PC-9 (cell line): ENCODE measurements at regions not wholly inside any gene's neighbourhood (a gene's known extent, or its start where the extent isn't known, plus 50 kb on each side); places are given as distances from the start of the nearest gene placed in this dataset.

ENCODE experiments used
- CTCF ChIP-seq: fragments of 200-600 bp; sonication (generic); conservative IDR thresholded peaks from 2 replicates; pipeline ENCODE4 v1.6.1; 2017; ENCODE audit warnings: mixed run types, antibody characterized with exemption, mild to moderate bottlenecking, moderate library complexity
- EZH2 ChIP-seq: fragments of 200-600 bp; sonication (generic); IDR thresholded peaks from 2 replicates; pipeline ENCODE4 v1.8.0; 2017; ENCODE audit warnings: antibody characterized with exemption, low read depth

GRCh38 chr3:78462021-78462420 lies 1305.8 kb downstream of the ROBO1 start:
- TF ChIP-seq CTCF (no peak), EZH2 (no peak)
